CD4-positive, alpha-beta T cell treated with Interferon alpha-2 for 1 hour (primary cell): ENCODE measurements at regions not wholly inside any gene's neighbourhood (a gene's known extent, or its start where the extent isn't known, plus 50 kb on each side); places are given as distances from the start of the nearest gene placed in this dataset.

Source experiments
- DNase-seq, 2 donors: peaks; one replicate each; pipeline ENCODE4 v3.0.0-alpha.2; 2020 to 2022

DNA sequence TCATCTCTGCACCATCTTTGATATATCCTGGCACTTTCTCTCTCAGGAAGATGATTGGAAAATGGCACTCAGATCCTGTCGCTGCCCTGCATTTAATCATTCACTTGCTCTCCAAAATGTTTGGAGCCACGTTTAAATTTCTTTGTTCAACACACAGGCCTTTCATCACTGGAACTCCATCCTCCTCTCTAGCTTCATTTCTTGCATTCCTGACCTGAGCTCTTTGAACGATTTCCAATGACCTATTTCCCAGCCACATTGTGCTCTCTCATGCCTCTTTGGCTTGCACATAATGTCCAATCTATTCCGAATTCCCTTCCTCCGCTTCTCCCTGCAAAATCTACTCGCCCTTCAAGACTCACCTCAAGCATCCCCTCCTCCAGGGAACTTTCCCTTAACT, 287.4 kb upstream of the NBEA start:
- no peak for DNase-seq

DNA sequence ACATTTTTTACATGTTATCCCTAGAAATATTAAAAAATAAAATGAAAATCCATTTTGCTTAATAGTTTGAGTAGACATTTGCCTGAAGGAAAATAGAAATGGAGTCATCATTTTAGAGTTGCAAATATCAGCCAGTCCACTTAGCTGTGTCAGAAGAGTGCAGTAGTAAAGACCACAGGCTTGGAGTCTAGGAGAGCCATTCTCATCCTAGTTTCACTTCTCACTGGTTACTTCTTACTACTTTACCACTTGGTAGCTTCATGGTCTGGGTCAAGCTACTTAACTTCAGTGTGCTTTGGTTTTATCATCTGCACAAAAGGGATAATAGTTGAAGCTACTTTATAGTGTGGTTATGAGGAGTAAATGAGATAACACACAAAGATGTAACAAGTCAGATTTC, 286.5 kb upstream of the NBEA start:
- no peak for DNase-seq

DNA sequence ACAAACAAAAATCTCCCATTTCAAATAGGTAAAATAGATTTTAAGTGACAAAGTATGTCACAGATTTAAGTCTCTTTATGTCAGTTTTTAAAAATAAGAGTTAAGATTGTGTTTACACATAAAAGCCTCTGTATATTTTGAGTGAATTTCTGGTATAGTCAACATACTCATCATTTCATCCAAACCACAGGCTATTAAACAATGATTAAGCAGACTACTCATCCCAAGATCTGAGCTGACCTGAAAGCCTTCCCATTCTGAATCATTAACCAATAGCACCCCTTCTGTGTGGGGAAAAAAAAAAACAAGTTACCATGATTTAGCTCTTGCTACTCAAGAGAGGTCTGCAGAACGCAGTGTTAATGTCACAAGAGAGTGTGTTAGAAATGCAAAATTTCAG, 284.4 kb upstream of the NBEA start:
- DNase-seq, result no peak

DNA sequence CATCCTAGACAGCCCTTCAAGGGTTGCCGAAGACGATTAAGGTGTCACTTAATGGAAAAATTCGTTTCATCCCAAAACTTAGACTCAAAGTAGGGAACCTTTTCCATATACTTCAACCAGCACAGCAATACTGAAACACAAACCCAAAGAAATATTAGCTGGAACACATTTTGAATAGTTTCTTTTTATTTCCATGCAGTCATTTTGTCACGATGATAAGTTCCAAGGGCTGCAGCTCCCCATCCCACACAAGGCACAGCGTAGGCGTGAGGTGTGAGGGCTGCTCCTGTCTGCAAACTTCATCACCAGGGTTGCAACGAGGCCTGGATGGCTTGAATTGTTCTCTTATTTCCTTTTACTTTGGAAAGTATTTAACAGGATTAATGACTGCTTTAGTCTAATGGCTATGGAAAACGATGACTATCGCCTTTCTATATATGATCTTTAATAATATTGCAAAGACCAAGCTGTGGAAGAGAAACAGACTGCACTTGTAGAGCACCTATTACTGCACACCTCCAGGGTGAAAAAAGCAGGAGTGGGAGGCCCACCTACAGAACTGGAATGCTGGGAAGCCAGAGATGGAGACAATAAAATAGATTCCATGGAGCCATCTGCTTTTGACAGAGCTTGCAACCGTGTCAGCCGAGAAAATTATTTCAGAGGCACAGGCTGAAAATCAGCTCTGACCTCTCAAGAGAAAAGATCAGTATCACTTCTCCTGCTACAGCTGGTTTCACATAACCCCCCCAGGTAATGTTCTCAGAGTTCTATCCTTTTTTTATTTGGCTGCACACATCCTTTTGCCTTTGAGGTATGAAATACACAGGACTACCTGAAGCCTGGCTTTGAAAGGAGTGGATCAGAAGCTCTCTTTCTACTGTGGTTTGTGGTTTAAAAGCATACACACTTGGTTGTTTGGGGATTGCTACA, 274.5 kb upstream of the NBEA start:
- DNase-seq, result no peak

DNA sequence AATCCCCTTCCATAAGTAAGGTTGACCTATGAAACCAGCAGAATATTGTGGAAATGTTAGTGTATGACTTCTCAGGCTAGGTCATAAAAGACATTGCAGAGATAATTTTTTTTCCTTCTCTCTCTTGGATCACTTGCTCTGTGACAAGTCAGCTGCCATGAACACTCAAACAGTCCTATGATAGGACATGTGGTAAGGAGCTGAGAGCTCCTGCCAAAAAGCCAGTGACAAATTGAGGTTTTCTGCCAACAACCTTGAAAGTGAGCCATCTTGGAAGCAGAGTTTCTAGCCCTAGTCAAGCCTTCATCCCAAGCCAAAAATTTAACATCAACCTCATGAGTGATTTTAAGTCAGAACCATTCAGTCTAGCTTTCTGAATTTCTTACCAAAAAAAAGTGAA, 270.9 kb upstream of the NBEA start:
- no peak for DNase-seq

DNA sequence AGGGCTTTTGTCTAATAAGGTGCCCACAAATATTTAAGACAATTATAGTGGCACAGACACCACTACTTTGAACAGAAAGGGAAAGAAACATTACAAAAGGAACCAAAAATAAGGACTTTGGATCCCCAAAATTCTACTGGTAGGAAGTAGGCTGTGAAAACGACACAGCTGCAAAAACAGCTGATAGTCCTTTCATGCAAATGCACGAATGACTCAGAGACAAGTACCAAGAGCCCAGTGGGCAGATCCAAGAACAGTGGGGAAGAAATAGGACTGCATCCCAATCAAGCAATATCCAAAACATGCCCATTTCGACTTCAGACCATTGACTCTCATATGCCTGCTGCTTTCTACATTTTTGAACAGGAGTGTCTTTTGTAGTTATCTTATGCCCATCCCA, 269.4 kb upstream of the NBEA start:
- DNase-seq, result no peak

DNA sequence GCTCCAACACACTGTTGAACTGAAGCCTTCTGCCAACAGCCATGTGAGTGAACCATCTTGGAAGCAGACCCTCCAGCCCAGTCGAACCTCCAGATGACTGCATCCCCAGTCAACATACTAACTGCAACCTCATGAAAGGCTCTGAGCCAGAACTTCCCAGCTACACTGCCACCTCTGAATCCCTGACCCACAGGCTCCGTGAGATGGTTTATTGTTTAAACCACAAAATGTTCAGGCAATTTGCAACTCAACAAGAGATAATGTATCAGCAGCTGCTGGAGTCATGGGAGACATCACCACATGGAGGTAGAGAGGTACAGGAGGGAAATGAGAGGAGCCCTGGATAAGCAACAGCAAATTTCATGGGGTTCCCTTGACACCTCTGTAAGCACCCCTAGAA, 266.4 kb upstream of the NBEA start:
- no peak for DNase-seq

DNA sequence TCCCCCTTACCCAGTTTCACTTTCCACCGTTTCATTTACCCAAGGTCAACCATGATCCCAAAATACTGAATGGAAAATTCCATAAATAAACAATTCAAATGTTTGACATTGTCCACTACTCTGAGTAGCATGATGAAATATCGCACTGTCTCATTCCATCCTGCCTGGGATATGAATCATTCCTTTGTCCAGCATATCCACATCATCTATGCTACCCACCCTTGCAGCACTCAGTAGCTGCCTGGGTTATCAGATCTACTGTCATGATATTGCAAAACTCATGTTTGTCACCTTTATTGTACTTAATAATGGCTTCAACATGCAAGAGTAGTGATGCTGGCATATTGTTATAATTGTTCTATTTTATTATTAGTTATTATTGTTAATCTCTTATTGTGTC, 263.9 kb upstream of the NBEA start:
- DNase-seq, result no peak

DNA sequence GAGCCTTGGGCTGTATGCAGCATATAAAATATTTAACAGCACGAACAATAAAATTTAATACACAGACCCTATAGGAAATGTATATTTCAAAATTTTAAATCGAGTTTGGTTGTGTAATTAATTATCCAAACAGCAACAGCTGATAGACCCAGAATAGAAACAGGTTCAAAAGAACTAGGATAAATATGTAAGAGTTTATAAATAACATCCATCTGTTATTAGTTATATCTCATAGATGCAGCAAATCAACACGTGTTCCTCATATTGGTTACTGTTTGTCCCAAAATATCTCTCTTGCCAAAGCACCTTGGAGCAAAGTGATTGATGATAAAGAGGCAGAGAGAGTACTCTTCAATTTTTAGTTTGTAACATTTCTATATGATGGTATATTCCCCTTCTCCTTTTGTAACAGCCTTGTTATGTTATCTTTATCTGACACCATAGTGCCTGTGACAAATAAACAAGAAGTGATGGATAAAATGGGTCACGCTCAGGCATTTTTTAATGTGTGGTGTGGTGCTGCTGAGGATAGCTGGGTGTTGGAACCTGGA, 260.6 kb upstream of the NBEA start:
- DNase-seq, result no peak

DNA sequence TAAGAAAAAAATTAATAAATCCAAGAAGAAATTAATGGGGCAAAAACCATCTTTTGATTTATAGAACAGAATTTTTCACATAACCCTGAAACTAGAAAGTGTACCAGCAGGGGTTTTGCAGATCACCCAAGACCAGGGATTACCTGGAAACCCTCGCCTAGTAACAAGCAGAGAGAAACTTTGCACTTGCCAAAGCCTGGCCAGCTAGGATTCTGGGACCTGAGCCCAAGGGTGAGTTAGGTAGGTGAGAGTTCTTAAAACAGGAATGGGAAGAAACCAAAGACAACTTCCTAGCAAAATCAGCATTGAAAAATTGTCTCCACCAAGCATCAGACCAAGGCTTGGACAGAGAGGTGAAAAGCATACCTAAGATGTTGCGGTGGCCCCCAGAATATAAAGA, 247.0 kb upstream of the NBEA start:
- DNase-seq, result no peak

DNA sequence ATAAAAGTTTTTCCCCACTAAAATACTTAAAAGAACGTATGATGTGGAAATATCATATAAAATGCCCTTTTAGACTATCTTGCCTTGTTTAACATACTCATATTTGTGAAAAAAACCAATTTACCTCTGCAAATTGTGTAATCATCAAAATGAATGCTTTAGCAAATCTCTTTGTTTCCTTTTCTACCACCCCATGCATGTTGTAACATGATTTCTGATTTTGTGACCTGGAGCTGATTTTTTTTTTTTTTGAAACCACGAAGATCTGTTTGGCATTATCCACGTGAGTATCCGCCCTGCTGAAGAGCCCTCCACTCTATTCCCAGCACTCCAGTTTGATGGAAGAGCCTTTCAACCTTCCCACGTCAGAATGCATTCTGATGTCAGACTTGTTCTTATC, 245.8 kb upstream of the NBEA start:
- no peak for DNase-seq

DNA sequence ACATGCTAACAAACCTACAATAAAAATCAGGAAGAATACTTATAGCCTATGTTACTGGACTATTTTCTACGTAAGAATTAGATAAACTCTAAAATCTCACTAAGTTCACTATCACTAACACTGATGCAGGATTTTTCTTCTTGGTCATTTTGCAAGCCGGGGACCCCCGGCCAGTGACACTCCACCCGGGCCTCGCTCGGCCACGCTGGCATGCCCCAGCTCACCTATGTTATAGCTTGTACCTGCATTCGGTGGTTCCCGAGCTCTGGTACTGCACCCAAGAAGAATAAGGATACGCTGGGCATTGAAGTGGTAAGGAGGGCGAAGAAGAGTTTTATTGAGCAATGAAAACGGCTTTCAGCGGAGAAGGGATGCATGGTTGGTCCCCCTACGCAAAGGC, 245.3 kb upstream of the NBEA start:
- no peak for DNase-seq

DNA sequence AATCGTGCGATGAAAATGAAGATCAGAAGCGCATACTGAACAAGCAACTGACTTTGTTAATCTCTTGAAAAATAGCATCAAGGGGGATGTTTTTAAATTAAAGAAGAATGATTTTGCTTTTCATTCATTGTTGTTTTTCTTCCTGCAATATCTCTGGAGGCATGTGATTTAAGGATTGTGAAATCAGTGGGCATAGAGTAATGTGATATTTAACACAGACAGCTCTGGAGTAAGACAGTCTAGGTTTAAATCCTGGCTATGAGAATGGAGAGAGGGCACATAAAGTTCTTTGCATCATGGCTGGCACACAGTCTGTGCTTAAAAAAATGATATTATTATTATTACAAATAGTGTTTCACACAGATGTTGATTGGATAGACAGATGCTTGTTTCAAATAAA, 243.1 kb upstream of the NBEA start:
- DNase-seq, result no peak

DNA sequence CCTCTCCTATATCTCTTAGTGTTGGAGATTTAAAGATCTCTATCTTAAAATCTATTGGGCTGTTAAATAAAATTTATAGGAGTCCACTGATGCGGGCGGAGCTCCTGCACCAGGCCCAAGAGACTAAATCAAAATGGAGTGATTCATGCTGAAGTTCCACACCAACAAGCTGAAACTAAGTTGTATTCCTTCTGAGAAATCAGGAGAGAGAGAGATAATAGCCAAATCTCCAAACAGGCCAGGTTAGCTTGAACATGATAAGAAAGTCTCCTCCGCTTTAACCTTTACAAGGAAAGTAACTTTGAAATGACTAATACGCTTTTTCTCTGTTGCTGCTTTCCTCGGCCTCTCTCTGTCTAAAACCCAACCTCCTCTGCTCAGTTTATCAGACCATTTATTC, 241.9 kb upstream of the NBEA start:
- DNase-seq, result no peak

DNA sequence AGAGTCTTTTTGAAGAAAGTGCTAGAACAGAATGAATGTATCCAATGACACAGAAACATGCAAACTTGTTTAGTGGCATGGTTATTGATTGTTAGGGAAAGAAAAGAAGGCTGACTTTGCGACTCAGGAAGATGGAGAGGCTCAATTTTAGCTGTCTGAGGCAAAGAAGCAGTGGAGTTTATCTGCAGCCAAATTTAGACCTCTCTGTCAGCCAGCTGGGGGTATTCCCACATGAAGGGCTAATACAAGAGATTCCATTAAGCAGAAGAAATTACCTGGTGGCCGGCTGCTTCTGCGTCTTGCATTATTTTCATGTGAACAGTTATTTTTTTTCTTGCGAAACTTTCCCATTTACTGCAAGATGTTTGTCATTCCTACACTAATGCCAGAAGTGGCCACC, 240.2 kb upstream of the NBEA start:
- no peak for DNase-seq

DNA sequence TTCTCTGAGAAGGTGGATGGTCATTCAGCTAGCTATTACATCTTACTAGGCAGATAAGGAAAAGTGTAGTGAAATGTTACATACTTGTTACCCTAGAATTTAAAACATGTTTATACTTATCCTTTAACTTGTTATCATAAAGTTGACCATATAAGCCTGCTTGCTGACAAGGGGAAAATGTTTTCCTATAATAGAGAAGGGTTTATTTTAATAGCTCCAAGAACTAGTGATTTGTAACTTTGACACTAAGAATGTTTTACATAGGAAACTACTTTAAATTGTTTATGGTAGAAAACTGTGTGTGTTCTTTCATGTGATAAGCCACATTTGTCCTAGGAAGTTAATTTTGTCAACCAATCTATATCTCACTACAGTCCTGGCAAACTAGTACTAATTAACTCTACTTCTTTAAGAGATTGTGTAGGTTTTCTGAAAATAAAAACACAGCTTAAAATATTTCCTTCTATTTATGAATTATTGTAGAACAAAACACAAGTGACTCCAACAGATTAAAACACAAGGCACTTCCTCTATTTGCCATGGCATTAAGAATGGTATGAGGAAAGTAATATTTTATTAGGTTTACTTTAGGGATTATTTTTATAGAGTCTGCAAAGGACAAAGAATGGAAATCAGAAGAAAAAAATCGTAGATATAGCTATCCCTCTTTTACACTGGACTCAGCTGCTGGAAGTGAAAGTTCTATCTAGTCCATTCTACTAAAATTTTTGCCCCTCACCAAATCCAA, 233.3 kb upstream of the NBEA start:
- DNase-seq, result no peak

DNA sequence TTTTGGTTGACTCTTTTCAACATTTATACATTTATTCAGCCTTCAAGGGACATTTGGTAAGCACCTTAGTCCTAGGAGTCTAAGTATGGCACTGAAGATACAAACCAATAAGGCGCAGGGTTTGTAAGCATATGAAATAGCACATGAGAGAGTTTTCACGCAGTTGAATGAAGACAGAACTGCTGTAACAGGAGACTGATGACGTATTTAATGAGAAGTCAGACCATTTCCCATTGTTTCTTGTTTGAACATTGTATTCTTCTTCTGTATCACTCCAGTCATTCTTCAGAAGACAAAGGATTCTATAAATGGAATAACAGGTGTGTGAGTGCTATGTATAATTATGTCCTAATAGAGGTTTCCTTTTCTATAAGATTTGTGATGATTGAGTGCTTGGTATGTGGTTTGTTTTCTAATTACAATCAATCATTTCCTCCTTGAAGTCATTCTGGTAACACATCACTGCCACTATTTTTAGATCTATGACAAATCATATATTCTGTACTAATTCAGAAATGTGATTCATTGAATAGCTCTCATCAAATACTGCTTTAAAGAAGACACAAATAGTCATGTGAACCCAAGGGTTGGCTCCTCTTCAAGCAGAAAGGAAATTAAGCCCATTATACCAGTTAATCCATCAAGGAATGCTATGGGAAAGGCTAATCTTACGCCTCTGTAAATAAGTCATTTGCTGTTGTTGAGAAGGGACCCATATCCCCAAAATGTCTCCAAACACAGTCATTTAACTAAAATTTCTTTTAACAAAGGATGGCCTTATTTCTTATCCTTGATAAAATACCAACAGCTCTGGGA, 222.8 kb upstream of the NBEA start:
- DNase-seq, result no peak

DNA sequence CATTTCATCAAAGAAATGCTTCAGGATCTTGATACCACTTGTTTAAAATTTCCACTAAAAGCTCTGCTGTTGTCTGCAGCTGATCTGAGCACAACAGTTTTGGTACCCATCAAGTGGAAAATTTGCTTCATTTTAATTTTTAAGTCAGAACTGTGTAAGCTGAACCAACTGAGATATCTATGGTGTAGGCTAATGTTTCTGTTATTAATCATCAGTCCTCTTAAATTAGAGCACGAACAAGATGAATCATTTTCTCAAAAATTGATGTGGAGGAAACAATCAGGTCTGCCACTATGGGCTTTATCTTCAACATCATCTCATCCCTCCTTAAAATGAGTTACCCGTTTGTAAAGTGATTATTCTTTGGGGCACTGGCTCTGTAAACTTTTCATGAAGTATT, 221.5 kb upstream of the NBEA start:
- DNase-seq, result no peak

DNA sequence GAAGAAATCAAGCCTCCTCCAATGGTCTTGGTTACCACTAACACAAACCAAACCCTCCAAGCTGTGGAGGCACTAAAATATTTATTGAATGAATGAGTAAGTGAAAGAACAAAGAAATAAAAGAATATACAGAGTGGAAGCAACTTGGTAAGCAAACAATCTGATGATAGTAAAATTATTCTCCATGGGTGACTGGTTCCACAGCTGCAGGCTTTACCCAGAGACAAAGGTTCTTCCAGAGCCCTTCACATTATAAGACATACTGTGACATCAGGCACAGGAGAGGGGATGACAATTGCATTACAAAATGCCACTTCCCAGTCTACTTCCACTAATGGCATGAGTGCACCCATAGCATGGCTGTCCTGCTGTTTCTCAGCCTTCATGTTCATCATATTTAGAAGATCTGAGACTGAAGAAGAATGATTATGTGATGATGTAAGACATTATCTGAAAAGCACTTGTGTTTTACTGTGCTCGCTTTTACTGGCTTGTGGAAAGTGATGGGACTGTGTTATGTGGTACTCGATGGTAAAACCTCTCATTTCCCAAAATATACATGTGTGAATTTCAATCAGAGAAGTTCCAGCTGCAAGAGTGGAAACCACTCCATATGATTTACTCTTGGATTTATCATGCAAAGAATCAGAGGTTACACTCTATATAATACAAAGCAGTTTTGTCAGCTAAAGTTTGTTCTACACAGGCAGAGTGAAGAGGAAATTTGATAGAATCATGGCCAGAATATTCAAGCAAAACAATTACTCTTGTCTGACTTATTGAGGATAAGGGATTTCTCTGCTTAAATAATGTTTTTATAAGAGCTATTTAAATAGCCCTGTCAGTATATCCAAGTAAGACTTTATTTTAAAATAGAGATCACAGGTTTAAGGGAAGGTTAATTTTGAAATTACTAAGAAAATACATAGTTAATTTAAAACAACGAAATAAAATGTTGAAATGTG, 220.2 kb upstream of the NBEA start:
- no peak for DNase-seq

DNA sequence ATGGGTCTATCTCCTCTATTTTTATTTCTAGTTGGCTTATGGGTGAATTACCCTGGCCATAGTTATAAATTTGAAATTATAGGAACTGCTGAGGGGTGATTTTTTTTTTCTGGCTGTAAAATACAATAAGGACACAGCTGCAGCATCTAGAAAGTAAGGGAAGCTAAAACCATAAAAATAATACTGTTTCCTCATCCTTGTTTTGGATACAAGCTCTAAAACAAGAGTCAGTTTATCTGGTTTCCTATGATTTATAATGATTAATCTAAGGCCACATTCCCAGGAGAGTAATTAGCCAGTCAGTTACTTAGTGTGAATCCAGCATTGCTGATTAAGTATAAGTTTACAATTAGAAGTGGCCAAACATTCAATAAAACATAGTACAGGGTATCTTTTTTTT, 219.1 kb upstream of the NBEA start:
- no peak for DNase-seq

DNA sequence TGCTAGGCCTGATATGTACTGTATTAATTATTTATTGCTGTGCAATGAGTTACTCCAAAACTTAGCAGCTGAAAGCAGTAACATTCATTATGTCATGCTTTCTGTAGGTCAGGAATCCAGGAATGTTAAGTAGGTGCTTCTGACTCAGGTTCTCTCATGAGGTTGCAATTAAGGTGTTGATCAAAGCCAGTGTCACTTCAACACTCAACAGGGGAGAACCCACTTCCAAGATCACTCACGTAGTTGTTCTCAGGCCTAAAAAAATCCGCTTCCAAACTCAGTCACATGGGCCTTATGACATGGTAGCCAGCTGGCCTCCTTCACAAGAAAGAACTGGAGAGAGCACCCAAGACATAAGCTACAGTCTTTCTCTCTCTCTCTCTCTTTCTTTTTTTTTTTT, 211.1 kb upstream of the NBEA start:
- no peak for DNase-seq

DNA sequence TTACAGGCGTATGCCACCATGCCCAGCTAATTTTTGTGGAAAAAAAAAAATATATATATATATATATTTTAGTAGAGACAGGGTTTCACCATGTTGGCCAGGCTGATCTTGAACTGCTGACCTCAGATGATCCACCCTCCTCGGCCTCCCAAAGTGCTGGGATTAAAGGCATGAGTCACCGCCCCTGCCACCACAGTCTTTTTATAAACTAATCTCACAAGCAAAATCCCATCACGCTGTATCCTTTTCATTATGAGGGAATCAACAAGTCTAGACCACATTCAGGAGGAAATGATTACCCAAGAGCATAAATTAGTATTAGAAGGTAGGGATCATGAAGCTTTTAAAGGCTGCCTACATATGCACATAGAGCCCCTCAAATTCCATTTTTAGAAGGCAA, 210.6 kb upstream of the NBEA start:
- no peak for DNase-seq
